Small intestine (tissue), 7 donors: ENCODE measurements at regions not wholly inside any gene's neighbourhood (a gene's known extent, or its start where the extent isn't known, plus 50 kb on each side); places are given as distances from the start of the nearest gene placed in this dataset.
A peak's percentile ranks its signal among the peaks of the same experiment; 100 is the strongest.

ENCODE experiments used
- DNase-seq, 2 donors: peaks; one replicate each; pipeline versions ENCODE4 v3.0.0 to v3.0.0-alpha.2; 2013
- FAIRE-seq: peaks from 2 replicates; lab custom pipeline; 2012; peaks lifted over from hg19 to GRCh38; lab: Jason Lieb, UNC
- H3K27ac ChIP-seq, 3 donors: one replicate each; pipeline ENCODE4 v1.5.1; 2013; ENCODE audit warnings: low read length in 2 of 3, mild to moderate bottlenecking in 2 of 3, control low read depth in 1 of 3, inconsistent platforms in 1 of 3, low read depth in 1 of 3, moderate library complexity in 1 of 3
- H3K27me3 ChIP-seq, 3 donors: one replicate each; pipeline ENCODE4 v1.6.1; 2013; ENCODE audit warnings: low read length in 3 of 3, inconsistent platforms in 1 of 3; ENCODE audit not compliant: control insufficient read depth in 3 of 3, insufficient read depth in 3 of 3
- H3K36me3 ChIP-seq, 3 donors: one replicate each; pipeline ENCODE4 v1.6.1; 2013; ENCODE audit warnings: low read length in 3 of 3, inconsistent platforms in 1 of 3, low read depth in 1 of 3, mild to moderate bottlenecking in 1 of 3, moderate library complexity in 1 of 3; ENCODE audit not compliant: control insufficient read depth in 3 of 3, insufficient read depth in 2 of 3
- H3K4me1 ChIP-seq, 3 donors: one replicate each; pipeline ENCODE4 v1.6.1; 2013; ENCODE audit warnings: low read length in 2 of 3, inconsistent platforms in 1 of 3, low read depth in 1 of 3, mild to moderate bottlenecking in 1 of 3, moderate library complexity in 1 of 3; ENCODE audit not compliant: control insufficient read depth in 3 of 3, insufficient read depth in 2 of 3
- H3K4me3 ChIP-seq, 3 donors: one replicate each; pipeline ENCODE4 v1.5.1; 2013; ENCODE audit warnings: low read length in 3 of 3, control low read depth in 1 of 3, inconsistent platforms in 1 of 3, low read depth in 1 of 3, mild to moderate bottlenecking in 1 of 3, moderate library complexity in 1 of 3
- H3K9me3 ChIP-seq, 2 donors: one replicate each; pipeline ENCODE4 v1.6.1; 2013; ENCODE audit warnings: low read depth in 1 of 2, low read length in 1 of 2; ENCODE audit not compliant: control insufficient read depth in 2 of 2, insufficient read depth in 1 of 2
- WGBS, 3 donors: extraction: QIAGEN DNeasy Blood & Tissue Kit; methylation state at CpG; one replicate each; pipeline ENCODE4 v1.1.7; 2013; 5-methylcytosine and 5-hydroxymethylcytosine counted together
- donor health status: healthy with polysubstance abuse.
- donor health status: control.
- donor health status: control.
- donor health status: Bipolar disorder and iron deficiency.
- donor health status: healthy.

- Histone ChIP-seq H3K36me3 (no peaks in the 10 kb centered on the region), H3K27me3 (no peaks in the 10 kb centered on the region), H3K27ac (no peak overlapping the region), H3K4me1 (no peaks in the 10 kb centered on the region), H3K4me3 (no peak overlapping the region), H3K9me3 (no peaks in the 10 kb centered on the region)
- FAIRE-seq (no peak), DNase-seq (no peak)
- WGBS, 3 donors = 41 to 61% (median 49%) methylated on average over 1 of the region's 1 CpG
Measured at GRCh38 chr2:187971893-187972292, 319.8 kb upstream of the GULP1 start.

- no peaks in the 10 kb centered on the region for H3K36me3 ChIP-seq
- no peak overlapping the region for H3K27ac ChIP-seq
- H3K27me3 ChIP-seq = no peaks in the 10 kb centered on the region
- DNase-seq = no peak
- 65 to 75% (median 71%) methylated on average over 2 of the region's 2 CpGs for WGBS, 3 donors
- H3K9me3 ChIP-seq = no peaks in the 10 kb centered on the region
- H3K4me3 ChIP-seq = no peak overlapping the region
- FAIRE-seq = no peak
- H3K4me1 ChIP-seq = no peaks in the 10 kb centered on the region
Measured at GRCh38 chr2:187976259-187976985, 315.3 kb upstream of the GULP1 start.

GRCh38 chr2:187976986-187977333 is 314.7 kb upstream of the GULP1 start:
- Histone ChIP-seq H3K36me3 (no peaks in the 10 kb centered on the region), H3K4me1 (no peaks in the 10 kb centered on the region), H3K4me3 (no peak overlapping the region), H3K9me3 (no peaks in the 10 kb centered on the region), H3K27ac (no peak overlapping the region), H3K27me3 (no peaks in the 10 kb centered on the region)
- DNase-seq (no peak), FAIRE-seq (no peak)
- 76 to 89% (median 89%) methylated on average over 3 of the region's 3 CpGs for WGBS, 3 donors

- H3K27ac ChIP-seq = no peak overlapping the region
- DNase-seq (no peak), FAIRE-seq (no peak)
- 77 to 88% (median 85%) methylated on average over 3 of the region's 3 CpGs for WGBS, 3 donors
- no peaks in the 10 kb centered on the region for H3K27me3 ChIP-seq
- H3K9me3 ChIP-seq = no peaks in the 10 kb centered on the region
- H3K4me1 ChIP-seq = no peaks in the 10 kb centered on the region
- no peak overlapping the region for H3K4me3 ChIP-seq
- H3K36me3 ChIP-seq = no peaks in the 10 kb centered on the region
Measured at GRCh38 chr2:187978356-187978755, 313.3 kb upstream of the GULP1 start.

GRCh38 chr2:187982668-187983067 is 309.0 kb upstream of the GULP1 start:
- FAIRE-seq = no peak

GRCh38 chr2:187985195-187985594 is 306.5 kb upstream of the GULP1 start:
- DNase-seq = no peak
- WGBS, 3 donors = 69 to 78% (median 70%) methylated on average over 2 of the region's 2 CpGs
- Histone ChIP-seq H3K36me3 (no peaks in the 10 kb centered on the region), H3K9me3 (no peaks in the 10 kb centered on the region), H3K4me3 (no peak overlapping the region), H3K27me3 (no peaks in the 10 kb centered on the region), H3K27ac (no peak overlapping the region), H3K4me1 (no peaks in the 10 kb centered on the region)
- FAIRE-seq = no peak

More at GRCh38 chr2:187982668-187983067, 309.0 kb upstream of the GULP1 start:
- whole genome bisulfite sequencing, 3 donors = 30 to 46% (median 31%) methylated on average over 1 of the region's 1 CpG
- no peak overlapping the region for H3K27ac ChIP-seq
- DNase-seq = peak; percentile 7 to 17
- H3K9me3 ChIP-seq = no peaks in the 10 kb centered on the region
- H3K4me1 ChIP-seq = no peaks in the 10 kb centered on the region
- H3K27me3 ChIP-seq = no peaks in the 10 kb centered on the region
- no peak overlapping the region for H3K4me3 ChIP-seq
- H3K36me3 ChIP-seq = no peaks in the 10 kb centered on the region

- no peak for FAIRE-seq
- Histone ChIP-seq H3K9me3 (no peaks in the 10 kb centered on the region), H3K36me3 (no peaks in the 10 kb centered on the region), H3K4me3 (no peak overlapping the region), H3K4me1 (no peaks in the 10 kb centered on the region), H3K27me3 (no peaks in the 10 kb centered on the region), H3K27ac (no peak overlapping the region)
- no peak for DNase-seq
- WGBS, 3 donors = 65 to 70% (median 69%) methylated on average over 4 of the region's 4 CpGs
Measured at GRCh38 chr2:187985923-187986322, 305.8 kb upstream of the GULP1 start.

GRCh38 chr2:187986390-187987105 is 305.1 kb upstream of the GULP1 start:
- Histone ChIP-seq H3K4me3 (no peak overlapping the region), H3K4me1 (no peaks in the 10 kb centered on the region), H3K9me3 (no peaks in the 10 kb centered on the region), H3K36me3 (no peaks in the 10 kb centered on the region), H3K27ac (no peak overlapping the region), H3K27me3 (no peaks in the 10 kb centered on the region)
- DNase-seq (no peak), FAIRE-seq (no peak)
- WGBS, 3 donors = 82 to 86% (median 84%) methylated on average over 7 of the region's 7 CpGs
